ENCODE measurements at regions not wholly inside any gene's neighbourhood (a gene's known extent, or its start where the extent isn't known, plus 50 kb on each side); places are given as distances from the start of the nearest gene placed in this dataset.
A peak's percentile ranks its signal among the peaks of the same experiment; 100 is the strongest.

GRCh38 chr16:47995354-47995753 is 160.4 kb downstream of the ABCC12 start:
- TF ChIP-seq CTCF (optimal IDR thresholded peaks at IDR 0.05 in 1 of 3, IDR thresholded peaks at IDR 0.05 in 1 of 3, conservative IDR thresholded peaks at IDR 0.05 in 1 of 3; ENCODE audit: extremely low read depth in 1 of 3, insufficient read depth in 2 of 3, low read length in 3 of 3) = peak in 1 of 3 experiments; percentile 20
- no peak for TF ChIP-seq EZH2 (IDR thresholded peaks at IDR 0.05; ENCODE audit: low read length)
